IMR-90 (cell line): ENCODE measurements at regions not wholly inside any gene's neighbourhood (a gene's known extent, or its start where the extent isn't known, plus 50 kb on each side); places are given as distances from the start of the nearest gene placed in this dataset.

Source experiments
- ATAC-seq: fragments of 200-7000 bp; cut with Tn5 transposase; 2 replicates; pipeline ENCODE4 v1.9.1; 2020; ENCODE audit warnings: low read depth, mild to moderate bottlenecking, moderate library complexity
- BruUV-seq: library from RNA; stranded (reverse); fragments of 400-500 nt; replicated peaks from 2 replicates; lab custom pipeline; 2021; lab: Mats Ljungman, UMichigan
- CTCF ChIA-PET: fragments of 300-600 bp; formaldehyde crosslinking; extraction: SDS; loops from one replicate; lab custom pipeline; 2021; ENCODE audit warnings: antibody characterized with exemption; lab: Yijun Ruan, JAX
- POLR2A ChIA-PET: fragments of 300-600 bp; sonication (Branson Sonifier 250); formaldehyde crosslinking; loops from one replicate; lab custom pipeline; 2022; ENCODE audit warnings: antibody characterized with exemption; ENCODE audit not compliant: unreplicated experiment; lab: Charles Lee
- DNase-seq: peaks from one replicate; pipeline ENCODE4 v3.0.0; 2013
- H2AFZ ChIP-seq: replicated peaks from 2 replicates; pipeline ENCODE3; 2013; ENCODE audit warnings: low read length, mild to moderate bottlenecking; ENCODE audit not compliant: poor library complexity
- H2AK5ac ChIP-seq: 2 replicates; pipeline ENCODE4 v1.6.1; 2013; ENCODE audit warnings: low read depth, low read length, inconsistent platforms
- H2AK9ac ChIP-seq: replicated peaks from 2 replicates; pipeline ENCODE3; 2013; ENCODE audit warnings: mild to moderate bottlenecking, low read depth, low read length, moderate library complexity; ENCODE audit not compliant: poor library complexity
- H2BK120ac ChIP-seq: 2 replicates; pipeline ENCODE4 v1.6.1; 2013; ENCODE audit warnings: low read depth, low read length, inconsistent platforms
- H2BK15ac ChIP-seq: 3 replicates; pipeline ENCODE4 v1.6.1; 2013; ENCODE audit warnings: low read depth, low read length, inconsistent platforms
- H2BK20ac ChIP-seq: 2 replicates; pipeline ENCODE4 v1.6.1; 2013; ENCODE audit warnings: low read depth, mild to moderate bottlenecking, inconsistent platforms, low read length, moderate library complexity
- H2BK5ac ChIP-seq: 2 replicates; pipeline ENCODE4 v1.6.1; 2013; ENCODE audit warnings: mild to moderate bottlenecking, low read depth, low read length, inconsistent platforms; ENCODE audit not compliant: poor library complexity, severe bottlenecking
- H3K14ac ChIP-seq: replicated peaks from 2 replicates; pipeline ENCODE4 v1.6.1; 2013; ENCODE audit warnings: low read depth, low read length, inconsistent platforms
- H3K18ac ChIP-seq: 2 replicates; pipeline ENCODE4 v1.6.1; 2013; ENCODE audit warnings: low read depth, low read length, control low read depth
- H3K23ac ChIP-seq: 2 replicates; pipeline ENCODE4 v1.6.1; 2013; ENCODE audit warnings: low read depth, low read length, inconsistent platforms
- H3K27ac ChIP-seq: 2 replicates; pipeline ENCODE4 v1.5.1; 2013; ENCODE audit warnings: mild to moderate bottlenecking, control low read depth, low read length; ENCODE audit not compliant: insufficient read depth
- H3K27me3 ChIP-seq: 2 replicates; pipeline ENCODE4 v1.6.1; 2013; ENCODE audit warnings: low read length; ENCODE audit not compliant: control insufficient read depth, insufficient read depth
- H3K36me3 ChIP-seq: 2 replicates; pipeline ENCODE4 v1.6.1; 2013; ENCODE audit warnings: low read length, mixed read lengths; ENCODE audit not compliant: control insufficient read depth, insufficient read depth
- H3K4ac ChIP-seq: 2 replicates; pipeline ENCODE4 v1.6.1; 2013; ENCODE audit warnings: low read depth, low read length, inconsistent platforms
- H3K4me1 ChIP-seq: 2 replicates; pipeline ENCODE4 v1.6.1; 2013; ENCODE audit warnings: low read length, mixed read lengths; ENCODE audit not compliant: control insufficient read depth, insufficient read depth
- H3K4me2 ChIP-seq: 2 replicates; pipeline ENCODE4 v1.6.1; 2013; ENCODE audit warnings: low read depth, mild to moderate bottlenecking, control low read depth, low read length, moderate library complexity
- H3K4me3 ChIP-seq: 2 replicates; pipeline ENCODE4 v1.5.1; 2013; ENCODE audit warnings: low read depth, mild to moderate bottlenecking, control low read depth, low read length, moderate library complexity; ENCODE audit not compliant: insufficient read depth
- H3K56ac ChIP-seq: 2 replicates; pipeline ENCODE4 v1.6.1; 2013; ENCODE audit warnings: low read length, inconsistent platforms; ENCODE audit not compliant: insufficient read depth; ENCODE audit errors: extremely low read depth
- H3K79me1 ChIP-seq, 2 experiments: 2 replicates each; pipeline ENCODE4 v1.6.1; 2013; ENCODE audit warnings: low read length in 2 of 2, inconsistent platforms in 1 of 2, low read depth in 1 of 2
- H3K9ac ChIP-seq: 2 replicates; pipeline ENCODE4 v1.6.1; 2013; ENCODE audit warnings: low read depth, low read length, control low read depth
- H3K9me1 ChIP-seq: 2 replicates; pipeline ENCODE4 v1.6.1; 2013; ENCODE audit warnings: low read length, inconsistent platforms; ENCODE audit not compliant: insufficient read depth
- H3K9me3 ChIP-seq: 2 replicates; pipeline ENCODE4 v1.6.1; 2013; ENCODE audit warnings: low read length; ENCODE audit not compliant: control insufficient read depth, insufficient read depth
- H4K20me1 ChIP-seq: 2 replicates; pipeline ENCODE4 v1.6.1; 2013; ENCODE audit warnings: low read length, inconsistent platforms; ENCODE audit not compliant: insufficient read depth
- H4K5ac ChIP-seq: 2 replicates; pipeline ENCODE4 v1.6.1; 2013; ENCODE audit warnings: mild to moderate bottlenecking, low read depth, low read length, control low read depth
- H4K8ac ChIP-seq, 2 experiments: 2 replicates each; pipeline ENCODE4 v1.6.1; 2013; ENCODE audit warnings: low read depth in 2 of 2, low read length in 2 of 2, control low read depth in 1 of 2, inconsistent platforms in 1 of 2
- H4K91ac ChIP-seq: 2 replicates; pipeline ENCODE4 v1.6.1; 2013; ENCODE audit warnings: low read depth, low read length, inconsistent platforms; ENCODE audit not compliant: insufficient read depth
- BHLHE40 ChIP-seq: fragments of 150-350 bp; IDR thresholded peaks from 2 replicates; pipeline ENCODE4 v1.6.1; 2016; ENCODE audit warnings: mild to moderate bottlenecking, low read depth, low read length
- CEBPB ChIP-seq: IDR thresholded peaks from 2 replicates; pipeline ENCODE4 v1.6.1; 2012; ENCODE audit warnings: low read depth, low read length, improper control_type of control experiment
- CHD1 ChIP-seq: IDR thresholded peaks from 2 replicates; pipeline ENCODE4 v1.6.1; 2012; ENCODE audit warnings: low read depth, low read length, improper control_type of control experiment
- CTCF ChIP-seq: conservative IDR thresholded peaks from 2 replicates; pipeline ENCODE4 v1.5.1; 2012; ENCODE audit warnings: mild to moderate bottlenecking, low read depth, low read length, improper control_type of control experiment
- ELK1 ChIP-seq: fragments of 150-350 bp; IDR thresholded peaks from 2 replicates; pipeline ENCODE4 v1.6.1; 2016; ENCODE audit warnings: low read depth, mild to moderate bottlenecking, low read length, moderate library complexity, borderline replicate concordance
- FOS ChIP-seq: fragments of 150-350 bp; IDR thresholded peaks from 2 replicates; pipeline ENCODE4 v1.6.1; 2016; ENCODE audit warnings: low read depth, low read length
- MAFK ChIP-seq: IDR thresholded peaks from 2 replicates; pipeline ENCODE4 v1.6.1; 2012; ENCODE audit warnings: low read depth, low read length, improper control_type of control experiment
- MAZ ChIP-seq: IDR thresholded peaks from 2 replicates; pipeline ENCODE4 v1.6.1; 2012; ENCODE audit warnings: low read depth, mild to moderate bottlenecking, low read length, improper control_type of control experiment, moderate library complexity, borderline replicate concordance
- MXI1 ChIP-seq: IDR thresholded peaks from 2 replicates; pipeline ENCODE4 v1.6.1; 2012; ENCODE audit warnings: low read depth, mild to moderate bottlenecking, low read length, moderate library complexity, borderline replicate concordance
- NFE2L2 ChIP-seq: fragments of 150-350 bp; IDR thresholded peaks from 2 replicates; pipeline ENCODE4 v1.6.1; 2016; ENCODE audit warnings: low read depth, mild to moderate bottlenecking, low read length
- POLR2A ChIP-seq: IDR thresholded peaks from 2 replicates; pipeline ENCODE4 v1.6.1; 2012; ENCODE audit warnings: mild to moderate bottlenecking, low read depth, low read length
- RAD21 ChIP-seq: IDR thresholded peaks from 2 replicates; pipeline ENCODE4 v1.6.1; 2012; ENCODE audit warnings: low read length, improper control_type of control experiment
- RCOR1 ChIP-seq: IDR thresholded peaks from 2 replicates; pipeline ENCODE4 v1.6.1; 2012; ENCODE audit warnings: mild to moderate bottlenecking, low read length, improper control_type of control experiment; ENCODE audit not compliant: insufficient replicate concordance
- RFX5 ChIP-seq: IDR thresholded peaks from 2 replicates; pipeline ENCODE4 v1.8.0; 2012; ENCODE audit warnings: low read depth, mild to moderate bottlenecking, low read length, moderate library complexity
- SMC3 ChIP-seq: fragments of 150-350 bp; IDR thresholded peaks from 2 replicates; pipeline ENCODE4 v1.6.1; 2016; ENCODE audit warnings: low read depth, mild to moderate bottlenecking, antibody characterized with exemption, low read length, moderate library complexity
- WGBS, 2 experiments: methylation state at CpG; one replicate each; pipeline versions ENCODE4 v1.1.5 to v1.1.7; 2013; ENCODE audit warnings: missing lambda C conversion rate in 2 of 2; ENCODE audit not compliant: insufficient read length in 1 of 2; ENCODE audit errors: extremely low coverage in 2 of 2; 5-methylcytosine and 5-hydroxymethylcytosine counted together
- dilution Hi-C: fragments of 300-500 bp; cut with HindIII; formaldehyde crosslinking; loops from one replicate; pipeline ENCODE4 v1.14.3; 2018; ENCODE audit warnings: low sequenced_read_pairs; ENCODE audit not compliant: unreplicated experiment
- in situ Hi-C: fragments of 300-500 bp; cut with MboI; formaldehyde crosslinking; loops from 3 replicates; pipeline ENCODE4 v1.14.3; 2019; ENCODE audit warnings: low sequenced_read_pairs, inconsistent platforms, mixed read lengths
- intact Hi-C: fragments of 100-400 bp; cut with micrococcal nuclease; formaldehyde crosslinking; loops from 2 replicates; pipeline ENCODE4 v1.10.0; 2022
- TF ChIP-seq, protein P1 (sequence below): fragments of 150-350 bp; IDR thresholded peaks from 2 replicates; pipeline ENCODE4 v1.6.1; 2017; ENCODE audit warnings: mild to moderate bottlenecking, antibody characterized with exemption, low read length, low read depth

GRCh38 chr6:20263059-20263458 lies 50.8 kb upstream of the MBOAT1 start:
- BruUV-seq: no TSS peak
- Histone ChIP-seq H3K27ac (no peak overlapping the region), H3K9me1 (no peaks in the 10 kb centered on the region), H2BK15ac (no peak overlapping the region), H2AK5ac (no peak overlapping the region), H3K79me1 (no peaks in the 10 kb centered on the region), H3K23ac (no peak overlapping the region), H3K9ac (no peak overlapping the region), H4K5ac (no peak overlapping the region), H3K4me1 (no peaks in the 10 kb centered on the region), H2BK5ac (no peak overlapping the region), H2AFZ (no peak overlapping the region), H3K27me3 (no peaks in the 10 kb centered on the region), H4K20me1 (no peaks in the 10 kb centered on the region), H2AK9ac (no peak overlapping the region), H3K4me2 (no peak overlapping the region), H3K9me3 (no peaks in the 10 kb centered on the region), H4K91ac (no peak overlapping the region), H3K4ac (no peak overlapping the region), H2BK120ac (no peak overlapping the region), H3K18ac (no peak overlapping the region), H4K8ac (no peak overlapping the region), H3K14ac (no peak overlapping the region), H3K56ac (no peak overlapping the region), H3K36me3 (no peaks in the 10 kb centered on the region), H3K4me3 (no peak overlapping the region), H2BK20ac (no peak overlapping the region)
- dilution Hi-C loops (no loop called here), in situ Hi-C loops (no loop called here), intact Hi-C loops (no loop called here)
- WGBS, 2 experiments: no CpG with 5 or more reads among the region's 2 CpGs
- no peak for DNase-seq
- TF ChIP-seq BHLHE40 (no peak), POLR2A (no peak), RAD21 (no peak), FOS (no peak), ELK1 (no peak), MAFK (no peak), RCOR1 (no peak), CTCF (no peak), CEBPB (no peak), MXI1 (no peak), RFX5 (no peak), MAZ (no peak), SMC3 (no peak), NFE2L2 (no peak), CHD1 (no peak)
- TF ChIP-seq, protein P1, sequence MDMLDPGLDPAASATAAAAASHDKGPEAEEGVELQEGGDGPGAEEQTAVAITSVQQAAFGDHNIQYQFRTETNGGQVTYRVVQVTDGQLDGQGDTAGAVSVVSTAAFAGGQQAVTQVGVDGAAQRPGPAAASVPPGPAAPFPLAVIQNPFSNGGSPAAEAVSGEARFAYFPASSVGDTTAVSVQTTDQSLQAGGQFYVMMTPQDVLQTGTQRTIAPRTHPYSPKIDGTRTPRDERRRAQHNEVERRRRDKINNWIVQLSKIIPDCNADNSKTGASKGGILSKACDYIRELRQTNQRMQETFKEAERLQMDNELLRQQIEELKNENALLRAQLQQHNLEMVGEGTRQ: no peak
- ChIA-PET POLR2A (no interaction called here), CTCF (interaction anchor here (0.6 kb wide), 1 partner anchor 10 kb away, joined by 3 read pairs; no protein-coding TSS in a partner anchor)
- ATAC-seq: no peak
